HepG2 (cell line): ENCODE measurements at regions not wholly inside any gene's neighbourhood (a gene's known extent, or its start where the extent isn't known, plus 50 kb on each side); places are given as distances from the start of the nearest gene placed in this dataset.

ENCODE experiments used
- AHR ChIP-seq: IDR thresholded peaks from 2 replicates; pipeline ENCODE4 v1.6.1; 2018; ENCODE audit warnings: missing genetic modification reagents, missing compliant biosample characterization
- ASH2L ChIP-seq: fragments of 300-600, 200-600 bp; sonication (generic); IDR thresholded peaks from 2 replicates; pipeline ENCODE4 v1.7.0; 2017; ENCODE audit warnings: low read depth, mild to moderate bottlenecking, moderate library complexity, mixed read lengths, low read length; ENCODE audit not compliant: insufficient read length
- CENPT ChIP-seq: sonication (generic); formaldehyde crosslinking; IDR thresholded peaks from 2 replicates; pipeline ENCODE4 v1.8.0; 2022; ENCODE audit warnings: low read depth, mild to moderate bottlenecking, moderate library complexity, missing genetic modification reagents
- FOXK1 ChIP-seq: sonication (generic); formaldehyde crosslinking; IDR thresholded peaks from 2 replicates; pipeline ENCODE4 v1.4.0; 2020; ENCODE audit warnings: low read depth, missing genetic modification reagents, borderline replicate concordance
- IRF2 ChIP-seq: IDR thresholded peaks from 2 replicates; pipeline ENCODE4 v1.6.1; 2018; ENCODE audit warnings: missing genetic modification reagents, missing compliant biosample characterization
- JDP2 ChIP-seq: sonication (generic); formaldehyde crosslinking; IDR thresholded peaks from 2 replicates; pipeline ENCODE4 v1.8.1; 2022; ENCODE audit warnings: missing genetic modification reagents, borderline replicate concordance
- JUND ChIP-seq: sonication (generic); formaldehyde crosslinking; IDR thresholded peaks from 2 replicates; pipeline ENCODE4 v1.8.0; 2022; ENCODE audit warnings: mild to moderate bottlenecking, missing genetic modification reagents
- MYC ChIP-seq: sonication (generic); formaldehyde crosslinking; IDR thresholded peaks from 2 replicates; pipeline ENCODE4 v1.9.0; 2021; ENCODE audit warnings: missing genetic modification reagents, borderline replicate concordance
- NFE2L2 ChIP-seq: fragments of 150-350 bp; IDR thresholded peaks from 2 replicates; pipeline ENCODE4 v1.6.1; 2014; ENCODE audit warnings: low read length
- RAD51 ChIP-seq: fragments of 450-650 bp; IDR thresholded peaks from 2 replicates; pipeline ENCODE4 v1.6.1; 2016; ENCODE audit warnings: borderline replicate concordance
- RXRB ChIP-seq: IDR thresholded peaks from 2 replicates; pipeline ENCODE4 v1.6.1; 2016; ENCODE audit warnings: borderline replicate concordance, missing genetic modification reagents, missing compliant biosample characterization
- SIN3A ChIP-seq: IDR thresholded peaks from 2 replicates; pipeline ENCODE4 v1.6.1; 2011; ENCODE audit warnings: low read depth, mild to moderate bottlenecking, control low read depth, low read length, borderline replicate concordance
- SIN3B ChIP-seq: fragments of 150-350 bp; IDR thresholded peaks from 2 replicates; pipeline ENCODE4 v1.6.1; 2014; ENCODE audit warnings: low read length
- SKI ChIP-seq: fragments of 450-650 bp; IDR thresholded peaks from one replicate; pipeline ENCODE4 v1.6.1; 2018; ENCODE audit warnings: mild to moderate bottlenecking; ENCODE audit not compliant: partially characterized antibody
- TBL1XR1 ChIP-seq: fragments of 150-350 bp; IDR thresholded peaks from 2 replicates; pipeline ENCODE4 v1.6.1; 2014; ENCODE audit warnings: borderline replicate concordance, low read length; ENCODE audit not compliant: partially characterized antibody
- TCF12 ChIP-seq, 2 experiments: fragments of 450-650 bp in 1 of 2; sonication (generic) in 1 of 2; formaldehyde crosslinking in 1 of 2; IDR thresholded peaks; 2 replicates each; pipeline versions ENCODE4 v1.6.1 to v1.8.0; 2017 to 2022; ENCODE audit warnings: antibody characterized with exemption in 1 of 2, mild to moderate bottlenecking in 1 of 2, missing genetic modification reagents in 1 of 2, moderate library complexity in 1 of 2
- U2AF1 ChIP-seq: fragments of 200-400 bp; formaldehyde crosslinking; optimal IDR thresholded peaks from 2 replicates; pipeline ENCODE3; 2017; ENCODE audit warnings: mild to moderate bottlenecking, low read depth, low read length
- ZFYVE20 ChIP-seq: sonication (generic); formaldehyde crosslinking; IDR thresholded peaks from 2 replicates; pipeline ENCODE4 v1.8.0; 2023; ENCODE audit warnings: low read depth, mild to moderate bottlenecking, moderate library complexity, missing genetic modification reagents, borderline replicate concordance
- ZIK1 ChIP-seq: sonication (generic); formaldehyde crosslinking; IDR thresholded peaks from 2 replicates; pipeline ENCODE4 v1.5.0; 2020; ENCODE audit warnings: mild to moderate bottlenecking, low read depth, missing genetic modification reagents, borderline replicate concordance
- ZNF207 ChIP-seq: fragments of 450-650 bp; IDR thresholded peaks from 2 replicates; pipeline ENCODE4 v1.6.1; 2016; ENCODE audit warnings: antibody characterized with exemption, borderline replicate concordance
- ZNF232 ChIP-seq: sonication (generic); formaldehyde crosslinking; IDR thresholded peaks from 2 replicates; pipeline ENCODE4 v1.4.0; 2020; ENCODE audit warnings: missing genetic modification reagents, borderline replicate concordance
- ZNF274 ChIP-seq: sonication (generic); formaldehyde crosslinking; IDR thresholded peaks from 2 replicates; pipeline ENCODE4 v1.5.1; 2020; ENCODE audit warnings: mild to moderate bottlenecking, missing genetic modification reagents
- TF ChIP-seq, protein P1 (sequence below): sonication (generic); formaldehyde crosslinking; IDR thresholded peaks from 2 replicates; pipeline ENCODE4 v1.4.0; 2020; ENCODE audit warnings: missing genetic modification reagents
- TF ChIP-seq, protein P2 (sequence below): sonication (generic); formaldehyde crosslinking; IDR thresholded peaks from 2 replicates; pipeline ENCODE4 v1.4.0; 2020; ENCODE audit warnings: mild to moderate bottlenecking, low read depth, missing genetic modification reagents
- TF ChIP-seq, protein P3 (sequence below): sonication (generic); formaldehyde crosslinking; IDR thresholded peaks from 2 replicates; pipeline ENCODE4 v1.4.0; 2020; ENCODE audit warnings: missing genetic modification reagents
- TF ChIP-seq, protein P4 (sequence below): sonication (generic); formaldehyde crosslinking; IDR thresholded peaks from 2 replicates; pipeline ENCODE4 v1.8.1; 2023; ENCODE audit warnings: mild to moderate bottlenecking, missing genetic modification reagents, borderline replicate concordance

DNA sequence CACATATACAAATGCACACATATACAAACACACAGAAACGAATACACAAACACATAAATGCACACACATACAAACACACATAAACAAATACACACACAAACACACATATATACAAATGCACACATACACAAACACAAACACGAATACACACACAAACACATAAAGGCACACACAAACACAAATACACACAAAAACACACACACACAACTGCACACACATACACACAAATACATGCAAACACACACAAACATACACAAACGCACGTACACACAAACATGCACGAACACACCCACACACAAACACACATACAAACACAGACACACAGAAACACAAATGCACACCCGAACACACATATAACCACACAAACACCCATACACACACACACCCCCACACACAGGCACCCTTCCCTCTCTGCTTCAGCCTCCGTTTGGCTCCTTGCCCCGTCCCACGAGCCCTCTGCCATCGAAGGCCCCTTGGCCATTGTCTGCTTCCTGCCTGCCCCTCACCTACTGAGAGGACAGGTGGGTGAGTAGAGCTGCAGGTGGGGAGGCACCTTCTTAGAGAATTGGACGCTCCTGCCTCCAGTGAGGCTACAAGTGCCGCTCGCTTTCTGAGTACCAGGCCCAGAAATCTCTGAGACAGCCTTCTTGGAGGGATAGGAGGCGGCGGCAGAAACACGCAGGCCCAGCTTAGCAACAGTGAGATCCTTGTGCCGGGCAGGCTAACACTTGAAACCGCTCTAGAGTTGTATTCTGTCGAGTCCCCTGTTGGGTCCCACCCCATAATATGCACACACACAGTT is 331.2 kb downstream of the FOXL1 start (continued):
- TF ChIP-seq SIN3B (no peak), TCF12 (IDR thresholded peaks at IDR 0.05) (no peak), TCF12 (CRISPR knock-in tag; IDR thresholded peaks at IDR 0.05) (no peak), CENPT (CRISPR knock-in tag) (no peak), TBL1XR1 (no peak), AHR (CRISPR knock-in tag) (no peak), JDP2 (no peak), ZNF274 (CRISPR knock-in tag) (no peak), SIN3A (no peak), NFE2L2 (no peak), ZNF207 (0 out of 2 replicates have a peak, but pooled peaks have one; percentile 59), RXRB (CRISPR knock-in tag) (no peak), ZFYVE20 (CRISPR knock-in tag) (no peak), ZIK1 (CRISPR knock-in tag) (no peak), RAD51 (peak; percentile 43), FOXK1 (no peak), SKI (no peak), JUND (no peak), MYC (no peak), IRF2 (CRISPR knock-in tag) (no peak), ZNF232 (CRISPR knock-in tag) (no peak), ASH2L (no peak), U2AF1 (no peak)
- TF ChIP-seq, protein P1, sequence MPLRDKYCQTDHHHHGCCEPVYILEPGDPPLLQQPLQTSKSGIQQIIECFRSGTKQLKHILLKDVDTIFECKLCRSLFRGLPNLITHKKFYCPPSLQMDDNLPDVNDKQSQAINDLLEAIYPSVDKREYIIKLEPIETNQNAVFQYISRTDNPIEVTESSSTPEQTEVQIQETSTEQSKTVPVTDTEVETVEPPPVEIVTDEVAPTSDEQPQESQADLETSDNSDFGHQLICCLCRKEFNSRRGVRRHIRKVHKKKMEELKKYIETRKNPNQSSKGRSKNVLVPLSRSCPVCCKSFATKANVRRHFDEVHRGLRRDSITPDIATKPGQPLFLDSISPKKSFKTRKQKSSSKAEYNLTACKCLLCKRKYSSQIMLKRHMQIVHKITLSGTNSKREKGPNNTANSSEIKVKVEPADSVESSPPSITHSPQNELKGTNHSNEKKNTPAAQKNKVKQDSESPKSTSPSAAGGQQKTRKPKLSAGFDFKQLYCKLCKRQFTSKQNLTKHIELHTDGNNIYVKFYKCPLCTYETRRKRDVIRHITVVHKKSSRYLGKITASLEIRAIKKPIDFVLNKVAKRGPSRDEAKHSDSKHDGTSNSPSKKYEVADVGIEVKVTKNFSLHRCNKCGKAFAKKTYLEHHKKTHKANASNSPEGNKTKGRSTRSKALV = no peak
- TF ChIP-seq, protein P2, sequence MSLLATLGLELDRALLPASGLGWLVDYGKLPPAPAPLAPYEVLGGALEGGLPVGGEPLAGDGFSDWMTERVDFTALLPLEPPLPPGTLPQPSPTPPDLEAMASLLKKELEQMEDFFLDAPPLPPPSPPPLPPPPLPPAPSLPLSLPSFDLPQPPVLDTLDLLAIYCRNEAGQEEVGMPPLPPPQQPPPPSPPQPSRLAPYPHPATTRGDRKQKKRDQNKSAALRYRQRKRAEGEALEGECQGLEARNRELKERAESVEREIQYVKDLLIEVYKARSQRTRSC (CRISPR knock-in tag) = no peak
- TF ChIP-seq, protein P3, sequence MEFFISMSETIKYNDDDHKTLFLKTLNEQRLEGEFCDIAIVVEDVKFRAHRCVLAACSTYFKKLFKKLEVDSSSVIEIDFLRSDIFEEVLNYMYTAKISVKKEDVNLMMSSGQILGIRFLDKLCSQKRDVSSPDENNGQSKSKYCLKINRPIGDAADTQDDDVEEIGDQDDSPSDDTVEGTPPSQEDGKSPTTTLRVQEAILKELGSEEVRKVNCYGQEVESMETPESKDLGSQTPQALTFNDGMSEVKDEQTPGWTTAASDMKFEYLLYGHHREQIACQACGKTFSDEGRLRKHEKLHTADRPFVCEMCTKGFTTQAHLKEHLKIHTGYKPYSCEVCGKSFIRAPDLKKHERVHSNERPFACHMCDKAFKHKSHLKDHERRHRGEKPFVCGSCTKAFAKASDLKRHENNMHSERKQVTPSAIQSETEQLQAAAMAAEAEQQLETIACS (CRISPR knock-in tag) = no peak
- TF ChIP-seq, protein P4, sequence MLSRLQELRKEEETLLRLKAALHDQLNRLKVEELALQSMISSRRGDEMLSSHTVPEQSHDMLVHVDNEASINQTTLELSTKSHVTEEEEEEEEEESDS (CRISPR knock-in tag) = no peak
